Osteoblast (primary cell): ENCODE measurements at regions not wholly inside any gene's neighbourhood (a gene's known extent, or its start where the extent isn't known, plus 50 kb on each side); places are given as distances from the start of the nearest gene placed in this dataset.

Experiments
- DNase-seq: peaks from one replicate; pipeline ENCODE4 v3.0.0; 2011; ENCODE audit warnings: low spot score, mixed read lengths; ENCODE audit not compliant: insufficient read length; ENCODE audit errors: missing footprints
- H2AFZ ChIP-seq: 2 replicates; pipeline ENCODE4 v1.6.0; 2011; ENCODE audit warnings: mild to moderate bottlenecking, low read length
- H3K27ac ChIP-seq: 2 replicates; pipeline ENCODE4 v1.5.1; 2011; ENCODE audit warnings: mild to moderate bottlenecking, low read depth, low read length, moderate library complexity
- H3K27me3 ChIP-seq: 2 replicates; pipeline ENCODE4 v1.6.0; 2012; ENCODE audit warnings: mild to moderate bottlenecking, control low read depth, inconsistent platforms, low read length, moderate library complexity; ENCODE audit not compliant: insufficient read depth
- H3K36me3 ChIP-seq: 2 replicates; pipeline ENCODE4 v1.5.1; 2011; ENCODE audit warnings: mild to moderate bottlenecking, low read length, control low read depth, moderate library complexity; ENCODE audit not compliant: insufficient read depth
- H3K4me1 ChIP-seq: 2 replicates; pipeline ENCODE4 v1.5.1; 2011; ENCODE audit warnings: mild to moderate bottlenecking, low read length, control low read depth, moderate library complexity; ENCODE audit not compliant: insufficient read depth
- H3K4me2 ChIP-seq: 2 replicates; pipeline ENCODE4 v1.6.0; 2011; ENCODE audit warnings: mild to moderate bottlenecking, low read length; ENCODE audit not compliant: insufficient read depth
- H3K4me3 ChIP-seq: fragments of 200-600 bp; sonication (generic); 3 replicates; pipeline ENCODE4 v1.5.1; 2012; ENCODE audit warnings: mild to moderate bottlenecking, low read length, inconsistent platforms; ENCODE audit not compliant: insufficient read depth
- H3K79me2 ChIP-seq: 2 replicates; pipeline ENCODE4 v1.6.0; 2012; ENCODE audit warnings: mild to moderate bottlenecking, low read length, control low read depth, inconsistent platforms; ENCODE audit not compliant: insufficient read depth
- H3K9me3 ChIP-seq: 2 replicates; pipeline ENCODE4 v1.5.1; 2011; ENCODE audit warnings: low read depth, low read length, control low read depth
- H4K20me1 ChIP-seq: 2 replicates; pipeline ENCODE4 v1.6.0; 2012; ENCODE audit warnings: mild to moderate bottlenecking, low read length, control low read depth; ENCODE audit not compliant: insufficient read depth
- CTCF ChIP-seq: IDR thresholded peaks from 2 replicates; pipeline ENCODE4 v1.5.1; 2011; ENCODE audit warnings: mild to moderate bottlenecking, low read depth, low read length, moderate library complexity; ENCODE audit errors: extremely low read depth

DNA sequence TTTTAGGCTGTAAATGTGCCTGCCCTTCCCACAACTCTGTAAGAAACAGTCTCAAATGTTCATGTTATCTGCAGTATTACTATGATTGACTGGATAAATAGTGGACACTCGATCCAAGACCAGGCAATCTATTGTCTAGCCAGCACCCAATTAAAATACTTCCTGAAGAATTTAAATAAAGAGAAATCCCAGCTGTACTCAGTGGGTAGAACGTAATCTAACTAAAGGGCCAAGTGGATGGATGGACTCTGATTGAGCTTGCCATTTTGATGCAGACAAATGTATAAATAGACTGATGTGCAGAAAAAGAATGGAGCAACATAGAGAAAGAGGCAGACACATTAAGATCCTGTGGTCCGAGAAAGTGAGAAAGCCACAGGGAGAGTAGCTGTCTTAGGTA is 158.0 kb downstream of the IPMK start:
- no peak for DNase-seq
- no peak for TF ChIP-seq CTCF

DNA sequence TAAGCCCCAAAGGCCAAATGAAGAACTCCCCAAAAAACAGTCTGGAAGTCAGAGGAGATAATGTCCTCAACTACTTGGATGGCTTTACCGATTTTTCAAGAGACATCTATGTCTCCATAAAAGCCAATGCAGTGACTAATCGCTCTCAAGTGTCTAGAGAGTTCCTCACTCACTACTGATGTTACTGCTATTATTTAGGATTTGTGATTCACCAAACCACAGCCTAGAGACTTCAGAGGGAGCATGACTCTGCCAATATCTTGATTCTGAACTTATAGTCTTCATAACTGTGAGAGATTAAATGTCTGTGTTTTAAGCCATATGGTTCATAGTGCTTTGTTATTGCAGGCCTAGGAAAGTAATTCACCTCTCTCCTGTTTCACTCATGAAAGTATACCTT is 160.2 kb downstream of the IPMK start:
- no peak for TF ChIP-seq CTCF
- Histone ChIP-seq H3K4me2 (peak overlapping the region; percentile 14), H3K4me3 (no peak overlapping the region), H4K20me1 (no peaks in the 10 kb centered on the region), H3K27me3 (no peaks in the 10 kb centered on the region), H2AFZ (no peak overlapping the region), H3K79me2 (no peaks in the 10 kb centered on the region), H3K9me3 (no peaks in the 10 kb centered on the region), H3K4me1 (peaks cover 33% of the 10 kb centered on the region), H3K27ac (peak overlapping the region; percentile 43), H3K36me3 (no peaks in the 10 kb centered on the region)
- DNase-seq: peak; percentile 97

More for the DNA sequence above, 158.0 kb downstream of the IPMK start:
- Histone ChIP-seq H3K27ac (no peak overlapping the region), H3K4me1 (peaks cover 26% of the 10 kb centered on the region), H3K4me2 (no peak overlapping the region), H3K36me3 (no peaks in the 10 kb centered on the region), H3K79me2 (no peaks in the 10 kb centered on the region), H4K20me1 (no peaks in the 10 kb centered on the region), H3K27me3 (no peaks in the 10 kb centered on the region), H2AFZ (no peak overlapping the region), H3K4me3 (no peak overlapping the region), H3K9me3 (no peaks in the 10 kb centered on the region)

DNA sequence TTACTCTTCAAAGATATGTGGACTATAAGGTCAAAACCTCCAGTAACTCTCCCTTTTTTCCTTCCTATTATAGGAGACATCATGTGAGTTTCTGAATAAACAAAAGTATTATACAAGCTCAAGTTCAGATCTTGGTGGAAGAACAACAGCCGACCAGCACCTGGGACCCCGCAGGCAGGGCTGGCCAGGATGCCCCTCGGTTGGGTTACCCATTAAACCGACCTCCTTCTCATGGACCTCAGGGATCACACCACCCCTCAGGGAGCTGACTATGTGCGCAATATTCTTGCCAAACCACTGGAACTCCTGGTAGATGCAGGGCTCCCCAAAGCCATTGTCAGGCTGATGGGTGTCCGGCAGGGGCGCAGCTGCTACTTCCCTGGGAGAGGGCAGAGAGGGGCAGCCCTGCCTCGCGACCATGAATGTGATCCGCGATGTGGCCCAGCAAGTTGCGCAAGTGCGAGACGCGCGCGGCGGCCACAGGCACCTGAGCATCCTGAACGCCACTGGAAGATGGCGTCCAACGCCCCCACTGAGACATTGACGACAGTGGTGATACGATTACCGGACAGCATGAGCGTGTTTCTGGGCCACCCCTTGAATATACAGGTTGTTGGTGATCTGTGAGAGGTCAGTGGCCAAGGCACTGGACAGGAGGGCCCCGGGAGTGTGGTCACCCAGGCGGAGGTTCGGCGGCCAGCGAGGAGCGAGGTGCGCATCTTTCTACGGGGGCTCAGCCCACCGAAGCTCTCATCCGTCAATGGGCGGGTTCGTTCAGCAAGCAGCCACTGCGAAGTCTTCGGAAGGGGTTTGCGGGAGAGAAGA is 161.3 kb downstream of the IPMK start:
- Histone ChIP-seq H4K20me1 (no peaks in the 10 kb centered on the region), H3K36me3 (no peaks in the 10 kb centered on the region), H3K27me3 (no peaks in the 10 kb centered on the region), H3K79me2 (no peaks in the 10 kb centered on the region), H2AFZ (no peak overlapping the region), H3K4me3 (no peak overlapping the region), H3K4me2 (no peak overlapping the region), H3K9me3 (no peaks in the 10 kb centered on the region), H3K4me1 (peaks cover 33% of the 10 kb centered on the region), H3K27ac (no peak overlapping the region)
- no peak for DNase-seq
- no peak for TF ChIP-seq CTCF

DNA sequence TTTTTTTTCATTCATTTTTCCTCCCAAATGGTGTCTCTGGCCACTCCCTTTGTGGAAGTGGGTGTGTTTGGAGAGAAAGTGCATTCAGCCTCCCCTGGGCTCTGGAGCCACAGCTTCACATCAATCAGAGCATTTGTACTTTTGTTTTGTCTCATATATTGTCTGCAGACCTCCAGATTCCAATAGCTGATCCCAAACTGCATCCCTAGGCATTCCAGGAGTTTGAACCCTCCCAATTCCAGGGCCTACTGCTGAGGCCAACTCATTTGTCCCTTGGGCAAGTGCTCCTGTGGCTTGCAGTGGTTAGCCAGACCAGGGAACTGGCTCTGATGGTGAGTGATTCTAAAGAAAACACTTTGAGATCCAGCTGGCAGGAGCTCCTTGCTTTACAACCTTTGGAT is 163.3 kb downstream of the IPMK start:
- peak; percentile 90 for DNase-seq
- H3K36me3 ChIP-seq: no peaks in the 10 kb centered on the region

More for the DNA sequence above, 163.3 kb downstream of the IPMK start:
- no peaks in the 10 kb centered on the region for H3K27me3 ChIP-seq
- no peak overlapping the region for H3K27ac ChIP-seq
- H2AFZ ChIP-seq: no peak overlapping the region
- no peak overlapping the region for H3K4me3 ChIP-seq
- TF ChIP-seq CTCF: no peak
- no peaks in the 10 kb centered on the region for H3K9me3 ChIP-seq
- peak overlapping the region; percentile 43 for H3K4me2 ChIP-seq
- H4K20me1 ChIP-seq: no peaks in the 10 kb centered on the region
- no peaks in the 10 kb centered on the region for H3K79me2 ChIP-seq
- peaks cover 33% of the 10 kb centered on the region for H3K4me1 ChIP-seq
